HepG2 (cell line): ENCODE measurements at regions not wholly inside any gene's neighbourhood (a gene's known extent, or its start where the extent isn't known, plus 50 kb on each side); places are given as distances from the start of the nearest gene placed in this dataset.

Experiments
- ATAC-seq: fragments of 200-7000 bp; cut with Tn5 transposase; 3 replicates; pipeline ENCODE4 v1.9.1; 2020; ENCODE audit warnings: mild to moderate bottlenecking, moderate library complexity
- BruUV-seq: library from RNA; stranded (reverse); fragments of 400-500 nt; replicated peaks from 2 replicates; lab custom pipeline; 2021; lab: Mats Ljungman, UMichigan
- CTCF ChIA-PET: fragments of 300-600 bp; formaldehyde crosslinking; extraction: SDS; loops from one replicate; lab custom pipeline; 2021; ENCODE audit warnings: low total read pairs, inconsistent platforms, low intra/inter-chr PET ratio; lab: Yijun Ruan, JAX
- POLR2A ChIA-PET: fragments of 350-600 bp; sonication (Branson Sonifier 250); formaldehyde crosslinking; loops from one replicate; lab custom pipeline; 2020; ENCODE audit warnings: antibody characterized with exemption, inconsistent platforms; lab: Yijun Ruan, JAX
- DNase-seq: peaks from one replicate; pipeline ENCODE4 v3.0.0-alpha.2; 2015; ENCODE audit warnings: low spot score
- FAIRE-seq: peaks from 3 replicates; lab custom pipeline; 2011; peaks lifted over from hg19 to GRCh38; lab: Jason Lieb, UNC
- H2AFZ ChIP-seq: one replicate; pipeline ENCODE4 v1.6.1; 2011; ENCODE audit warnings: low read length, inconsistent platforms
- H3K27ac ChIP-seq: fragments of 300-600 bp; 3 replicates; pipeline ENCODE4 v1.8.0; 2011; ENCODE audit warnings: mixed run types, mild to moderate bottlenecking, mixed read lengths, low read length, inconsistent platforms; ENCODE audit not compliant: insufficient read depth; ENCODE audit errors: extremely low read length
- H3K27me3 ChIP-seq, 2 experiments: fragments of 200-600 bp in 1 of 2; 2 replicates in 1 of 2; 3 replicates in 1 of 2; pipeline versions ENCODE4 v1.6.0 to v1.8.0; 2011; ENCODE audit warnings: low read length in 2 of 2, mild to moderate bottlenecking in 2 of 2, moderate library complexity in 2 of 2, inconsistent platforms in 1 of 2; ENCODE audit not compliant: insufficient read depth in 2 of 2, control insufficient read depth in 1 of 2
- H3K36me3 ChIP-seq, 2 experiments: fragments of 200-600 bp in 1 of 2; replicated peaks in 1 of 2; 2 replicates in 1 of 2; 3 replicates in 1 of 2; pipeline versions ENCODE4 v1.5.1 to v1.8.0; 2011; ENCODE audit warnings: low read length in 2 of 2, inconsistent platforms in 1 of 2; ENCODE audit not compliant: insufficient read depth in 2 of 2, control insufficient read depth in 1 of 2
- H3K4me1 ChIP-seq: 2 replicates; pipeline ENCODE4 v1.5.1; 2012; ENCODE audit warnings: low read length, inconsistent platforms; ENCODE audit not compliant: insufficient read depth
- H3K4me2 ChIP-seq: 2 replicates; pipeline ENCODE4 v1.6.0; 2011; ENCODE audit warnings: low read depth, low read length, inconsistent platforms
- H3K4me3 ChIP-seq, 3 experiments: fragments of 200-600 bp in 1 of 3; sonication (generic), shearing (Covaris generic) in 1 of 3; replicated peaks in 1 of 3; 2 replicates each; pipeline ENCODE4 v1.5.1; 2011 to 2016; ENCODE audit warnings: low read length in 3 of 3, inconsistent platforms in 2 of 3, low read depth in 2 of 3, mild to moderate bottlenecking in 2 of 3, control low read depth in 1 of 3, mixed read lengths in 1 of 3; ENCODE audit not compliant: insufficient read depth in 1 of 3
- H3K79me2 ChIP-seq: one replicate; pipeline ENCODE4 v1.6.1; 2011; ENCODE audit warnings: low read length, inconsistent platforms; ENCODE audit not compliant: insufficient read depth
- H3K9ac ChIP-seq: 2 replicates; pipeline ENCODE4 v1.6.0; 2011; ENCODE audit warnings: mild to moderate bottlenecking, low read depth, low read length, inconsistent platforms; ENCODE audit not compliant: insufficient read depth
- H3K9me3 ChIP-seq: 2 replicates; pipeline ENCODE4 v1.5.1; 2012; ENCODE audit warnings: mild to moderate bottlenecking, low read length
- H4K20me1 ChIP-seq: 2 replicates; pipeline ENCODE4 v1.6.0; 2011; ENCODE audit warnings: inconsistent platforms, mild to moderate bottlenecking, low read length, moderate library complexity; ENCODE audit not compliant: insufficient read depth
- HMG20B ChIP-seq: conservative IDR thresholded peaks from 2 replicates; pipeline ENCODE4 v1.6.1; 2016; ENCODE audit warnings: missing genetic modification reagents, missing compliant biosample characterization
- HNRNPL ChIP-seq: fragments of 200-400 bp; formaldehyde crosslinking; IDR thresholded peaks from 2 replicates; pipeline ENCODE4 v1.6.1; 2017; ENCODE audit warnings: mild to moderate bottlenecking, low read depth, low read length
- JUND ChIP-seq: sonication (generic); formaldehyde crosslinking; IDR thresholded peaks from 2 replicates; pipeline ENCODE4 v1.8.0; 2022; ENCODE audit warnings: mild to moderate bottlenecking, missing genetic modification reagents
- KAT7 ChIP-seq: IDR thresholded peaks from 2 replicates; pipeline ENCODE4 v1.6.1; 2018; ENCODE audit warnings: borderline replicate concordance, missing compliant biosample characterization
- PAF1 ChIP-seq: IDR thresholded peaks from 2 replicates; pipeline ENCODE4 v1.6.1; 2016; ENCODE audit warnings: missing genetic modification reagents, missing compliant biosample characterization
- RAD21 ChIP-seq: fragments of 450-650 bp; formaldehyde crosslinking; IDR thresholded peaks from 2 replicates; pipeline ENCODE4 v1.5.0; 2020; ENCODE audit warnings: mild to moderate bottlenecking
- RCOR2 ChIP-seq: IDR thresholded peaks from 2 replicates; pipeline ENCODE4 v1.6.1; 2016; ENCODE audit warnings: missing biosample characterization, missing genetic modification reagents
- RFXAP ChIP-seq: sonication (generic); formaldehyde crosslinking; IDR thresholded peaks from 2 replicates; pipeline ENCODE4 v1.4.0; 2020; ENCODE audit warnings: missing genetic modification reagents, borderline replicate concordance
- ZNF124 ChIP-seq: sonication (generic); formaldehyde crosslinking; IDR thresholded peaks from 2 replicates; pipeline ENCODE4 v1.4.0; 2020; ENCODE audit warnings: missing genetic modification reagents
- ZNF160 ChIP-seq: sonication (generic); formaldehyde crosslinking; IDR thresholded peaks from 2 replicates; pipeline ENCODE4 v1.8.0; 2022; ENCODE audit warnings: mild to moderate bottlenecking, inconsistent platforms, missing genetic modification reagents
- ZNF251 ChIP-seq: sonication (generic); formaldehyde crosslinking; IDR thresholded peaks from 2 replicates; pipeline ENCODE4 v1.9.0; 2021; ENCODE audit warnings: mild to moderate bottlenecking, missing genetic modification reagents
- ZNF329 ChIP-seq: sonication (generic); formaldehyde crosslinking; IDR thresholded peaks from 2 replicates; pipeline ENCODE4 v1.9.0; 2021; ENCODE audit warnings: low read depth, mild to moderate bottlenecking, missing genetic modification reagents
- ZNF577 ChIP-seq: sonication (generic); formaldehyde crosslinking; IDR thresholded peaks from 2 replicates; pipeline ENCODE4 v1.4.0; 2020; ENCODE audit warnings: mild to moderate bottlenecking, low read depth, missing genetic modification reagents, borderline replicate concordance
- WGBS: methylation state at CpG from one replicate; pipeline ENCODE4 v1.1.6; 2017; ENCODE audit warnings: low lambda C conversion rate; 5-methylcytosine and 5-hydroxymethylcytosine counted together
- in situ Hi-C: cut with HindIII; loops from 2 replicates; pipeline ENCODE4 v1.10.0; 2017; ENCODE audit warnings: low pct_unique_long_range_greater_than_20kb; ENCODE audit not compliant: extremely low pct_ligation_motif_present
- intact Hi-C: fragments of 100-400 bp; cut with micrococcal nuclease; formaldehyde crosslinking; loops from one replicate; pipeline ENCODE4 v1.10.0; 2022; ENCODE audit not compliant: unreplicated experiment
- TF ChIP-seq, protein P1 (sequence below): IDR thresholded peaks from 2 replicates; pipeline ENCODE4 v1.6.1; 2016; ENCODE audit warnings: missing biosample characterization, missing genetic modification reagents, low read depth
- TF ChIP-seq, protein P2 (sequence below): sonication (generic); formaldehyde crosslinking; IDR thresholded peaks from 2 replicates; pipeline ENCODE4 v1.8.1; 2023; ENCODE audit warnings: mild to moderate bottlenecking, missing genetic modification reagents, borderline replicate concordance
- TF ChIP-seq, protein P3 (sequence below): sonication (generic); formaldehyde crosslinking; IDR thresholded peaks from 2 replicates; pipeline ENCODE4 v1.5.0; 2020; ENCODE audit warnings: mild to moderate bottlenecking, missing genetic modification reagents, borderline replicate concordance

DNA sequence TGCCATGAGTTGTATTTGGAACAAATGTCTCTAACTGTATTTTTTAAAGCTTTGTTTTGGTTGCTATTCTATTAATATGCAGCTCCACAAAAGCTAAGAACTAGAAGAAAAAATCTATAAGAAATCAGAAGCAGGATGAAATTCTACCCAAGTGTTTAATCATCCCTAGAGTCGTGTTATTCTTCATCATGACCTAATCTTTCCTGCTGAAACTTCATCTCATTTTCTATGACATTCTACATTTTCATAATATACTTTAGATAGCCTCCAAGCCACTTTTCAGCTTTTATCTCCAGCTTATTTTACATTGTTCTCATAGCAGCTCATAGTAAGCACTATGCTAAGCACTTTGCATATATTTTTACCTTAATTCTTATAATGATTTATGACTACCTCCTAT lies 302.8 kb downstream of the FOXO1 start:
- no peaks in the 10 kb centered on the region for H3K27me3 ChIP-seq
- no peak for DNase-seq
- H3K4me1 ChIP-seq: peaks cover 16% of the 10 kb centered on the region
- no peak for ATAC-seq
- H3K4me3 ChIP-seq: no peak overlapping the region
- no peaks in the 10 kb centered on the region for H3K9me3 ChIP-seq
- no peaks in the 10 kb centered on the region for H3K36me3 ChIP-seq
- BruUV-seq: no TSS peak
- intact Hi-C loops (no loop called here), in situ Hi-C loops (no loop called here)
- H3K27ac ChIP-seq: no peak overlapping the region
- TF ChIP-seq ZNF251 (CRISPR knock-in tag) (no peak), ZNF124 (no peak), KAT7 (CRISPR knock-in tag) (no peak), HNRNPL (no peak), ZNF577 (no peak), HMG20B (CRISPR knock-in tag) (no peak), PAF1 (CRISPR knock-in tag) (no peak), RCOR2 (no peak), RFXAP (CRISPR knock-in tag) (no peak), RAD21 (CRISPR knock-in tag) (no peak), ZNF160 (no peak), JUND (no peak), ZNF329 (CRISPR knock-in tag) (no peak)
- TF ChIP-seq, protein P1, sequence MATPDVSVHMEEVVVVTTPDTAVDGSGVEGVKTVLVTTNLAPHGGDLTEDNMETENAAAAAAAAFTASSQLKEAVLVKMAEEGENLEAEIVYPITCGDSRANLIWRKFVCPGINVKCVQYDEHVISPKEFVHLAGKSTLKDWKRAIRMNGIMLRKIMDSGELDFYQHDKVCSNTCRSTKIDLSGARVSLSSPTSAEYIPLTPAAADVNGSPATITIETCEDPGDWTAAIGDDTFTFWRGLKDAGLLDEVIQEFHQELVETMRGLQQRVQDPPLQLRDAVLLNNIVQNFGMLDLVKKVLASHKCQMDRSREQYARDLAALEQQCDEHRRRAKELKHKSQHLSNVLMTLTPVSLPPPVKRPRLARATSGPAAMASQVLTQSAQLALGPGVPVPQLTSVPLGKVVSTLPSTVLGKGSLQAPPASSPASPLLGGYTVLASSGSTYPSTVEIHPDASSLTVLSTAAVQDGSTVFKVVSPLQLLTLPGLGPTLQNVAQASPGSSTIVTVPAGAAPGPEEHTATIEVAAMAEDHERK (CRISPR knock-in tag): no peak
- TF ChIP-seq, protein P2, sequence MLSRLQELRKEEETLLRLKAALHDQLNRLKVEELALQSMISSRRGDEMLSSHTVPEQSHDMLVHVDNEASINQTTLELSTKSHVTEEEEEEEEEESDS (CRISPR knock-in tag): no peak
- TF ChIP-seq, protein P3, sequence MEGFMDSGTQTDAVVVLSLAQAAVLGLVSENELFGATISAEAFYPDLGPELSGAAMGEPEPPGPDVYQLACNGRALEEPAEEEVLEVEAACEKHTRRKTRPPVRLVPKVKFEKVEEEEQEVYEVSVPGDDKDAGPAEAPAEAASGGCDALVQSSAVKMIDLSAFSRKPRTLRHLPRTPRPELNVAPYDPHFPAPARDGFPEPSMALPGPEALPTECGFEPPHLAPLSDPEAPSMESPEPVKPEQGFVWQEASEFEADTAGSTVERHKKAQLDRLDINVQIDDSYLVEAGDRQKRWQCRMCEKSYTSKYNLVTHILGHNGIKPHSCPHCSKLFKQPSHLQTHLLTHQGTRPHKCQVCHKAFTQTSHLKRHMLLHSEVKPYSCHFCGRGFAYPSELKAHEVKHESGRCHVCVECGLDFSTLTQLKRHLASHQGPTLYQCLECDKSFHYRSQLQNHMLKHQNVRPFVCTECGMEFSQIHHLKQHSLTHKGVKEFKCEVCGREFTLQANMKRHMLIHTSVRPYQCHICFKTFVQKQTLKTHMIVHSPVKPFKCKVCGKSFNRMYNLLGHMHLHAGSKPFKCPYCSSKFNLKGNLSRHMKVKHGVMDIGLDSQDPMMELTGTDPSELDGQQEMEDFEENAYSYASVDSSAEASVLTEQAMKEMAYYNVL: no peak
- no peak for FAIRE-seq
- no peaks in the 10 kb centered on the region for H3K79me2 ChIP-seq
- no peak overlapping the region for H3K4me2 ChIP-seq
- ChIA-PET POLR2A (no interaction called here), CTCF (no interaction called here)
- 7% methylated on average over 1 of the region's 1 CpG for WGBS
- H4K20me1 ChIP-seq: no peaks in the 10 kb centered on the region
- no peak overlapping the region for H2AFZ ChIP-seq
- no peak overlapping the region for H3K9ac ChIP-seq
